Thyroid gland (tissue), 4 donors: ENCODE measurements at regions not wholly inside any gene's neighbourhood (a gene's known extent, or its start where the extent isn't known, plus 50 kb on each side); places are given as distances from the start of the nearest gene placed in this dataset.

Experiments used
- POLR2A ChIP-seq, 2 donors: fragments of 450-650 bp; IDR thresholded peaks; one replicate each; pipeline ENCODE4 v1.6.1; 2017; ENCODE audit warnings: antibody characterized with exemption in 2 of 2, mild to moderate bottlenecking in 2 of 2, moderate library complexity in 1 of 2
- TF ChIP-seq, protein P1 (sequence below), 6 experiments: fragments of 200-600 bp in 3 of 6; fragments of 450-650 bp in 3 of 6; sonication (generic) in 3 of 6; IDR thresholded peaks; one replicate each; pipeline ENCODE4 v1.5.1; 2016 to 2019; ENCODE audit warnings: antibody characterized with exemption in 6 of 6, mild to moderate bottlenecking in 2 of 6, inconsistent platforms in 1 of 6, moderate library complexity in 1 of 6

GRCh38 chr5:43780586-43780985 is 177.6 kb downstream of the NNT start:
- TF ChIP-seq, protein P1, sequence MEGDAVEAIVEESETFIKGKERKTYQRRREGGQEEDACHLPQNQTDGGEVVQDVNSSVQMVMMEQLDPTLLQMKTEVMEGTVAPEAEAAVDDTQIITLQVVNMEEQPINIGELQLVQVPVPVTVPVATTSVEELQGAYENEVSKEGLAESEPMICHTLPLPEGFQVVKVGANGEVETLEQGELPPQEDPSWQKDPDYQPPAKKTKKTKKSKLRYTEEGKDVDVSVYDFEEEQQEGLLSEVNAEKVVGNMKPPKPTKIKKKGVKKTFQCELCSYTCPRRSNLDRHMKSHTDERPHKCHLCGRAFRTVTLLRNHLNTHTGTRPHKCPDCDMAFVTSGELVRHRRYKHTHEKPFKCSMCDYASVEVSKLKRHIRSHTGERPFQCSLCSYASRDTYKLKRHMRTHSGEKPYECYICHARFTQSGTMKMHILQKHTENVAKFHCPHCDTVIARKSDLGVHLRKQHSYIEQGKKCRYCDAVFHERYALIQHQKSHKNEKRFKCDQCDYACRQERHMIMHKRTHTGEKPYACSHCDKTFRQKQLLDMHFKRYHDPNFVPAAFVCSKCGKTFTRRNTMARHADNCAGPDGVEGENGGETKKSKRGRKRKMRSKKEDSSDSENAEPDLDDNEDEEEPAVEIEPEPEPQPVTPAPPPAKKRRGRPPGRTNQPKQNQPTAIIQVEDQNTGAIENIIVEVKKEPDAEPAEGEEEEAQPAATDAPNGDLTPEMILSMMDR (IDR thresholded peaks at IDR 0.05), result no peak
- TF ChIP-seq POLR2A (IDR thresholded peaks at IDR 0.05), result no peak
